HepG2 (cell line): ENCODE measurements at regions not wholly inside any gene's neighbourhood (a gene's known extent, or its start where the extent isn't known, plus 50 kb on each side); places are given as distances from the start of the nearest gene placed in this dataset.

Experiments used
- ATAC-seq: fragments of 200-7000 bp; cut with Tn5 transposase; 3 replicates; pipeline ENCODE4 v1.9.1; 2020; ENCODE audit warnings: mild to moderate bottlenecking, moderate library complexity
- BruUV-seq: library from RNA; stranded (reverse); fragments of 400-500 nt; replicated peaks from 2 replicates; lab custom pipeline; 2021; lab: Mats Ljungman, UMichigan
- CTCF ChIA-PET: fragments of 300-600 bp; formaldehyde crosslinking; extraction: SDS; loops from one replicate; lab custom pipeline; 2021; ENCODE audit warnings: low total read pairs, inconsistent platforms, low intra/inter-chr PET ratio; lab: Yijun Ruan, JAX
- POLR2A ChIA-PET: fragments of 350-600 bp; sonication (Branson Sonifier 250); formaldehyde crosslinking; loops from one replicate; lab custom pipeline; 2020; ENCODE audit warnings: antibody characterized with exemption, inconsistent platforms; lab: Yijun Ruan, JAX
- DNase-seq: peaks from one replicate; pipeline ENCODE4 v3.0.0-alpha.2; 2015; ENCODE audit warnings: low spot score
- FAIRE-seq: peaks from 3 replicates; lab custom pipeline; 2011; peaks lifted over from hg19 to GRCh38; lab: Jason Lieb, UNC
- H2AFZ ChIP-seq: one replicate; pipeline ENCODE4 v1.6.1; 2011; ENCODE audit warnings: low read length, inconsistent platforms
- H3K27ac ChIP-seq: fragments of 300-600 bp; 3 replicates; pipeline ENCODE4 v1.8.0; 2011; ENCODE audit warnings: mixed run types, mild to moderate bottlenecking, mixed read lengths, low read length, inconsistent platforms; ENCODE audit not compliant: insufficient read depth; ENCODE audit errors: extremely low read length
- H3K27me3 ChIP-seq, 2 experiments: fragments of 200-600 bp in 1 of 2; 2 replicates in 1 of 2; 3 replicates in 1 of 2; pipeline versions ENCODE4 v1.6.0 to v1.8.0; 2011; ENCODE audit warnings: low read length in 2 of 2, mild to moderate bottlenecking in 2 of 2, moderate library complexity in 2 of 2, inconsistent platforms in 1 of 2; ENCODE audit not compliant: insufficient read depth in 2 of 2, control insufficient read depth in 1 of 2
- H3K36me3 ChIP-seq, 2 experiments: fragments of 200-600 bp in 1 of 2; replicated peaks in 1 of 2; 2 replicates in 1 of 2; 3 replicates in 1 of 2; pipeline versions ENCODE4 v1.5.1 to v1.8.0; 2011; ENCODE audit warnings: low read length in 2 of 2, inconsistent platforms in 1 of 2; ENCODE audit not compliant: insufficient read depth in 2 of 2, control insufficient read depth in 1 of 2
- H3K4me1 ChIP-seq: 2 replicates; pipeline ENCODE4 v1.5.1; 2012; ENCODE audit warnings: low read length, inconsistent platforms; ENCODE audit not compliant: insufficient read depth
- H3K4me2 ChIP-seq: 2 replicates; pipeline ENCODE4 v1.6.0; 2011; ENCODE audit warnings: low read depth, low read length, inconsistent platforms
- H3K4me3 ChIP-seq, 3 experiments: fragments of 200-600 bp in 1 of 3; sonication (generic), shearing (Covaris generic) in 1 of 3; replicated peaks in 1 of 3; 2 replicates each; pipeline ENCODE4 v1.5.1; 2011 to 2016; ENCODE audit warnings: low read length in 3 of 3, inconsistent platforms in 2 of 3, low read depth in 2 of 3, mild to moderate bottlenecking in 2 of 3, control low read depth in 1 of 3, mixed read lengths in 1 of 3; ENCODE audit not compliant: insufficient read depth in 1 of 3
- H3K79me2 ChIP-seq: one replicate; pipeline ENCODE4 v1.6.1; 2011; ENCODE audit warnings: low read length, inconsistent platforms; ENCODE audit not compliant: insufficient read depth
- H3K9ac ChIP-seq: 2 replicates; pipeline ENCODE4 v1.6.0; 2011; ENCODE audit warnings: mild to moderate bottlenecking, low read depth, low read length, inconsistent platforms; ENCODE audit not compliant: insufficient read depth
- H3K9me3 ChIP-seq: 2 replicates; pipeline ENCODE4 v1.5.1; 2012; ENCODE audit warnings: mild to moderate bottlenecking, low read length
- H4K20me1 ChIP-seq: 2 replicates; pipeline ENCODE4 v1.6.0; 2011; ENCODE audit warnings: inconsistent platforms, mild to moderate bottlenecking, low read length, moderate library complexity; ENCODE audit not compliant: insufficient read depth
- CREM ChIP-seq, 2 experiments: sonication (generic) in 1 of 2; formaldehyde crosslinking in 1 of 2; IDR thresholded peaks; 2 replicates each; pipeline versions ENCODE4 v1.4.0 to v1.6.1; 2016 to 2020; ENCODE audit warnings: antibody characterized with exemption in 1 of 2, mild to moderate bottlenecking in 1 of 2, missing genetic modification reagents in 1 of 2
- HNRNPLL ChIP-seq: fragments of 200-400 bp; formaldehyde crosslinking; IDR thresholded peaks from 2 replicates; pipeline ENCODE4 v1.6.1; 2017; ENCODE audit warnings: mild to moderate bottlenecking, low read depth, low read length; ENCODE audit not compliant: poor library complexity, severe bottlenecking
- KLF13 ChIP-seq: sonication (generic); formaldehyde crosslinking; IDR thresholded peaks from 2 replicates; pipeline ENCODE4 v1.4.0; 2020; ENCODE audit warnings: mild to moderate bottlenecking, missing genetic modification reagents
- KLF6 ChIP-seq: IDR thresholded peaks from 2 replicates; pipeline ENCODE4 v1.8.0; 2016; ENCODE audit warnings: missing biosample characterization, missing genetic modification reagents
- MAFK ChIP-seq, 2 experiments: IDR thresholded peaks in 1 of 2; conservative IDR thresholded peaks in 1 of 2; 2 replicates each; pipeline ENCODE4 v1.6.1; 2011; ENCODE audit warnings: improper control_type of control experiment in 2 of 2, low read length in 2 of 2
- ZNF788 ChIP-seq: sonication (generic); formaldehyde crosslinking; IDR thresholded peaks from 2 replicates; pipeline ENCODE4 v1.5.0; 2020; ENCODE audit warnings: mild to moderate bottlenecking, missing genetic modification reagents, borderline replicate concordance
- WGBS: methylation state at CpG from one replicate; pipeline ENCODE4 v1.1.6; 2017; ENCODE audit warnings: low lambda C conversion rate; 5-methylcytosine and 5-hydroxymethylcytosine counted together
- in situ Hi-C: cut with HindIII; loops from 2 replicates; pipeline ENCODE4 v1.10.0; 2017; ENCODE audit warnings: low pct_unique_long_range_greater_than_20kb; ENCODE audit not compliant: extremely low pct_ligation_motif_present
- intact Hi-C: fragments of 100-400 bp; cut with micrococcal nuclease; formaldehyde crosslinking; loops from one replicate; pipeline ENCODE4 v1.10.0; 2022; ENCODE audit not compliant: unreplicated experiment
- TF ChIP-seq, protein P1 (sequence below): IDR thresholded peaks from 2 replicates; pipeline ENCODE4 v1.6.1; 2012; ENCODE audit warnings: low read depth, low read length, improper control_type of control experiment
- TF ChIP-seq, protein P2 (sequence below): sonication (generic); formaldehyde crosslinking; IDR thresholded peaks from 2 replicates; pipeline ENCODE4 v1.5.0; 2020; ENCODE audit warnings: mild to moderate bottlenecking, low read depth, missing genetic modification reagents, borderline replicate concordance

DNA sequence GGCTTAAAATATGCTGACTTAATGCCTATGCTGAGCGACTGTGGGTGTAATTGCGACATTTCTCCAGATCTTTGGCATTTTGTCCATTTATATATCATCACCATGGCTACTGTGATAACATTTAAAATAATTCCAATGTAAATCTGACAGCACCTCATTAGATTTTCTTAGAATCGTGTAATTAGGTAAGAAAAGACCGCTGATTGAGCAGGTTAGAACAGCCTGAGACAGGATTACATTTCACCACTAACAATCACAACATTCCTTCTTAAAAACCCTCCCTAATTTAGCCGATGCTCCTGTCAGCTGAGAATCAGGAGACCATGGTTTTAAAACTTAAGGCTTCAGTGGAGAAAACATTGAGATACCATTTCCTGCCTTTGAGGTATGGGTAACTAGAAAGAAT, 455.3 kb upstream of the PDZRN3 start:
- BruUV-seq, result no TSS peak
- POLR2A ChIA-PET, result no interaction called here
- FAIRE-seq, result no peak

DNA sequence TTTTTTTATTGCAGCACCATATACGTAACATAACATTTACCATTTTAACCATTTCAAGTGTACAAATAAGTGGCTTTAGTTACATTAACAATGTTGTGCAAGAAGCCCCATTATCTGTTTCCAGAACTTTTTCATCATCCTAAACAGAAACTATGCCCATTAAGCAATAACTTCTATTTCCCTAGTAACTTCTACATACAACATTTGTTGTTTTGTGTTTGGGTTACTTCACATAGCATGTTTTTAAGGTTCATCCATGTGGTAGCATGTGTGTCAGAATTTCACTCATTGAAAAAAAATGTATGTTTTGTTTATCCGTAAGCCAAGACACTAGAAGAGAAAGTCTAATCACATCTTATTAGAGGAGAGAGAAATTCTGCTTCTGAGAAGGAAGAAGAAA, 450.5 kb upstream of the PDZRN3 start:
- Histone ChIP-seq H3K79me2 (no peaks in the 10 kb centered on the region), H3K27ac (no peak overlapping the region), H2AFZ (no peak overlapping the region), H3K4me1 (no peaks in the 10 kb centered on the region), H3K4me3 (no peak overlapping the region), H3K27me3 (no peaks in the 10 kb centered on the region), H3K36me3 (no peaks in the 10 kb centered on the region), H3K9me3 (no peaks in the 10 kb centered on the region), H3K4me2 (no peak overlapping the region), H3K9ac (no peak overlapping the region), H4K20me1 (no peaks in the 10 kb centered on the region)
- intact Hi-C loops, result no loop called here
- FAIRE-seq (no peak), DNase-seq (no peak), ATAC-seq (no peak)
- BruUV-seq, result no TSS peak
- 29% methylated on average over 2 of the region's 2 CpGs for WGBS
- in situ Hi-C loops, result no loop called here
- ChIA-PET CTCF (no interaction called here), POLR2A (no interaction called here)
- no peak for TF ChIP-seq ZNF788
- TF ChIP-seq, protein P1, sequence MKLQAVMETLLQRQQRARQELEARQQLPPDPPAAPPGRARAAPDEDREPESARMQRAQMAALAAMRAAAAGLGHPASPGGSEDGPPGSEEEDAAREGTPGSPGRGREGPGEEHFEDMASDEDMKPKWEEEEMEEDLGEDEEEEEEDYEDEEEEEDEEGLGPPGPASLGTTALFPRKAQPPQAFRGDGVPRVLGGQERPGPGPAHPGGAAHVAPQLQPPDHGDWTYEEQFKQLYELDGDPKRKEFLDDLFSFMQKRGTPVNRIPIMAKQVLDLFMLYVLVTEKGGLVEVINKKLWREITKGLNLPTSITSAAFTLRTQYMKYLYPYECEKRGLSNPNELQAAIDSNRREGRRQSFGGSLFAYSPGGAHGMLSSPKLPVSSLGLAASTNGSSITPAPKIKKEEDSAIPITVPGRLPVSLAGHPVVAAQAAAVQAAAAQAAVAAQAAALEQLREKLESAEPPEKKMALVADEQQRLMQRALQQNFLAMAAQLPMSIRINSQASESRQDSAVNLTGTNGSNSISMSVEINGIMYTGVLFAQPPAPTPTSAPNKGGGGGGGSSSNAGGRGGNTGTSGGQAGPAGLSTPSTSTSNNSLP, result no peak
- TF ChIP-seq CREM (IDR thresholded peaks at IDR 0.05), result no peak
- TF ChIP-seq CREM (CRISPR knock-in tag; IDR thresholded peaks at IDR 0.05), result no peak
- TF ChIP-seq HNRNPLL, result no peak
- no peak for TF ChIP-seq KLF6 (CRISPR knock-in tag)
- TF ChIP-seq KLF13 (CRISPR knock-in tag), result no peak

More for the DNA sequence above, 455.3 kb upstream of the PDZRN3 start:
- Histone ChIP-seq H3K4me2 (no peak overlapping the region), H3K9me3 (no peaks in the 10 kb centered on the region), H3K4me1 (no peaks in the 10 kb centered on the region), H3K9ac (no peak overlapping the region), H3K36me3 (no peaks in the 10 kb centered on the region), H4K20me1 (no peaks in the 10 kb centered on the region), H3K4me3 (no peak overlapping the region), H3K79me2 (no peaks in the 10 kb centered on the region), H2AFZ (no peak overlapping the region), H3K27ac (no peak overlapping the region), H3K27me3 (no peaks in the 10 kb centered on the region)
- intact Hi-C loops (no loop called here), in situ Hi-C loops (no loop called here)
- DNase-seq, result no peak
- ATAC-seq, result no peak
- 0% methylated on average over 5 of the region's 5 CpGs for WGBS
- CTCF ChIA-PET, result no interaction called here
- TF ChIP-seq, protein P2, sequence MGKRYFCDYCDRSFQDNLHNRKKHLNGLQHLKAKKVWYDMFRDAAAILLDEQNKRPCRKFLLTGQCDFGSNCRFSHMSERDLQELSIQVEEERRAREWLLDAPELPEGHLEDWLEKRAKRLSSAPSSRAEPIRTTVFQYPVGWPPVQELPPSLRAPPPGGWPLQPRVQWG, result no peak
- TF ChIP-seq MAFK (conservative IDR thresholded peaks at IDR 0.05 in 1 of 2, IDR thresholded peaks at IDR 0.05 in 1 of 2; ENCODE audit: low read length in 2 of 2), result 0 out of 4 replicates have a peak, but pooled peaks of 1 of the 2 experiments have one; percentile 2
